GM18861 (cell line): ENCODE measurements at regions not wholly inside any gene's neighbourhood (a gene's known extent, or its start where the extent isn't known, plus 50 kb on each side); places are given as distances from the start of the nearest gene placed in this dataset.
"Not testable (repeated sequence)": the region's sequence is repeated elsewhere in the genome, so short reads cannot be mapped to it uniquely, and the experiment has no call there.

ENCODE experiments used
- ATAC-seq: cut with Tn5 transposase; IDR thresholded peaks from one replicate; pipeline ENCODE4 v1.9.1; 2021; ENCODE audit not compliant: unreplicated experiment

- ATAC-seq = no peak
Observed at GRCh38 chr10:37067576-37067975, 57.8 kb upstream of the ANKRD30A start.

- not testable (repeated sequence) for ATAC-seq
Observed at GRCh38 chr10:37062296-37062695, 63.1 kb upstream of the ANKRD30A start.

- no peak for ATAC-seq
Observed at GRCh38 chr10:37057261-37057660, 68.1 kb upstream of the ANKRD30A start.

- ATAC-seq = no peak
Observed at GRCh38 chr10:37053476-37053875, 71.9 kb upstream of the ANKRD30A start.

GRCh38 chr10:37049982-37050381 lies 75.4 kb upstream of the ANKRD30A start:
- not testable (repeated sequence) for ATAC-seq

GRCh38 chr10:37044319-37044718 lies 81.1 kb upstream of the ANKRD30A start:
- not testable (repeated sequence) for ATAC-seq

- ATAC-seq = no peak
Observed at GRCh38 chr10:37035853-37036252, 89.5 kb upstream of the ANKRD30A start.

- ATAC-seq = no peak
Observed at GRCh38 chr10:37015498-37015897, 109.9 kb upstream of the ANKRD30A start.

- ATAC-seq = no peak
Observed at GRCh38 chr10:37010741-37011140, 114.7 kb upstream of the ANKRD30A start.

GRCh38 chr10:37008276-37008675 lies 117.1 kb upstream of the ANKRD30A start:
- not testable (repeated sequence) for ATAC-seq

GRCh38 chr10:37003126-37003525 lies 122.3 kb upstream of the ANKRD30A start:
- ATAC-seq = no peak

GRCh38 chr10:36995806-36996205 lies 129.6 kb upstream of the ANKRD30A start:
- ATAC-seq = not testable (repeated sequence)

GRCh38 chr10:36994886-36995285 lies 130.5 kb upstream of the ANKRD30A start:
- ATAC-seq = no peak

- no peak for ATAC-seq
Observed at GRCh38 chr10:36989233-36989632, 136.2 kb upstream of the ANKRD30A start.

- no peak for ATAC-seq
Observed at GRCh38 chr10:36946598-36946997, 178.8 kb upstream of the ANKRD30A start.

- no peak for ATAC-seq
Observed at GRCh38 chr10:36943544-36943943, 181.9 kb upstream of the ANKRD30A start.

- ATAC-seq = no peak
Observed at GRCh38 chr10:36942616-36943015, 182.8 kb upstream of the ANKRD30A start.

GRCh38 chr10:36903040-36903439 lies 222.4 kb upstream of the ANKRD30A start:
- ATAC-seq = no peak

GRCh38 chr10:36899652-36900051 lies 225.7 kb upstream of the ANKRD30A start:
- ATAC-seq = no peak

- peak; percentile 73 for ATAC-seq
Observed at GRCh38 chr10:36888925-36889573, 236.3 kb upstream of the ANKRD30A start.

- no peak for ATAC-seq
Observed at GRCh38 chr10:36886303-36886891, 239.0 kb upstream of the ANKRD30A start.

GRCh38 chr10:36885746-36886145 lies 239.7 kb upstream of the ANKRD30A start:
- ATAC-seq = no peak

- ATAC-seq = no peak
Observed at GRCh38 chr10:36882781-36883180, 242.6 kb upstream of the ANKRD30A start.
